ENCODE measurements at regions not wholly inside any gene's neighbourhood (a gene's known extent, or its start where the extent isn't known, plus 50 kb on each side); places are given as distances from the start of the nearest gene placed in this dataset.
A peak's percentile ranks its signal among the peaks of the same experiment; 100 is the strongest.

GRCh38 chr6:53718597-53719460 is 53.3 kb upstream of the KLHL31 start:
- BruUV-seq (replicated peaks): no TSS peak

More at GRCh38 chr6:53718597-53719460, 53.3 kb upstream of the KLHL31 start:
- Histone ChIP-seq H3K27me3 (ENCODE audit: control insufficient read depth in 2 of 2, insufficient read depth in 2 of 2, low read length in 2 of 2) (peaks cover 2 to 15% of the 10 kb centered on the region in 2 experiments), H2AFZ (ENCODE audit: low read depth, low read length) (no peak overlapping the region), H3K9ac (replicated peaks; ENCODE audit: extremely low read depth, insufficient read depth, low read length) (no peak overlapping the region), H3K4me2 (ENCODE audit: insufficient read depth, low read length) (no peak overlapping the region), H3K79me2 (ENCODE audit: control insufficient read depth, insufficient read depth, low read length) (no peaks in the 10 kb centered on the region), H3K9me1 (replicated peaks; ENCODE audit: control insufficient read depth, extremely low read depth, insufficient read depth, low read length) (no peaks in the 10 kb centered on the region), H3K4me3 (replicated peaks in 1 of 3; ENCODE audit: insufficient read depth in 1 of 3, low read depth in 1 of 3, low read length in 3 of 3) (no peak overlapping the region), H3K27ac (ENCODE audit: insufficient read depth, low read depth, low read length) (no peak overlapping the region), H4K20me1 (replicated peaks; ENCODE audit: control insufficient read depth, extremely low read depth, insufficient read depth, low read length) (no peaks in the 10 kb centered on the region), H3K36me3 (ENCODE audit: control insufficient read depth in 2 of 2, extremely low read depth in 1 of 2, insufficient read depth in 2 of 2, low read length in 2 of 2) (no peaks in the 10 kb centered on the region), H3K4me1 (ENCODE audit: control insufficient read depth, extremely low read depth, insufficient read depth, low read length) (no peaks in the 10 kb centered on the region), H3K9me3 (replicated peaks; ENCODE audit: control insufficient read depth, insufficient read depth, low read length) (no peaks in the 10 kb centered on the region)
- ChIA-PET CTCF (interaction anchor here (0.6 to 2.6 kb wide), 77 partner anchors 9 to 1558 kb away, joined by 3 to 194 read pairs (median 5); partner anchors contain the start of genes GCLC and LRRC1), POLR2A (interaction anchor here (0.6 kb wide), 2 partner anchors 12 to 237 kb away, joined by 3 read pairs; no protein-coding TSS in a partner anchor)
- FAIRE-seq: peak; percentile 89
- TF ChIP-seq EZH2 (IDR thresholded peaks at IDR 0.05; ENCODE audit: borderline replicate concordance, low read depth, low read length, severe bottlenecking): no peak
- TF ChIP-seq, protein P1, sequence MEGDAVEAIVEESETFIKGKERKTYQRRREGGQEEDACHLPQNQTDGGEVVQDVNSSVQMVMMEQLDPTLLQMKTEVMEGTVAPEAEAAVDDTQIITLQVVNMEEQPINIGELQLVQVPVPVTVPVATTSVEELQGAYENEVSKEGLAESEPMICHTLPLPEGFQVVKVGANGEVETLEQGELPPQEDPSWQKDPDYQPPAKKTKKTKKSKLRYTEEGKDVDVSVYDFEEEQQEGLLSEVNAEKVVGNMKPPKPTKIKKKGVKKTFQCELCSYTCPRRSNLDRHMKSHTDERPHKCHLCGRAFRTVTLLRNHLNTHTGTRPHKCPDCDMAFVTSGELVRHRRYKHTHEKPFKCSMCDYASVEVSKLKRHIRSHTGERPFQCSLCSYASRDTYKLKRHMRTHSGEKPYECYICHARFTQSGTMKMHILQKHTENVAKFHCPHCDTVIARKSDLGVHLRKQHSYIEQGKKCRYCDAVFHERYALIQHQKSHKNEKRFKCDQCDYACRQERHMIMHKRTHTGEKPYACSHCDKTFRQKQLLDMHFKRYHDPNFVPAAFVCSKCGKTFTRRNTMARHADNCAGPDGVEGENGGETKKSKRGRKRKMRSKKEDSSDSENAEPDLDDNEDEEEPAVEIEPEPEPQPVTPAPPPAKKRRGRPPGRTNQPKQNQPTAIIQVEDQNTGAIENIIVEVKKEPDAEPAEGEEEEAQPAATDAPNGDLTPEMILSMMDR (IDR thresholded peaks at IDR 0.05; ENCODE audit: extremely low read depth in 1 of 2, insufficient read depth in 1 of 2, low read depth in 1 of 2, low read length in 2 of 2): peak; percentile 69 to 78
- intact Hi-C loops (cut with micrococcal nuclease): loop anchor here (1.0 to 10.0 kb wide), 2 partner anchors 237 to 1516 kb away; no protein-coding TSS in a partner anchor
- peak; percentile 74 for DNase-seq (ENCODE audit: low read depth, low spot score)
- dilution Hi-C loops (cut with MboI; ENCODE audit: extremely low pct_ligation_motif_present, low sequenced_read_pairs): no loop called here
